Stomach smooth muscle (tissue), 2 donors: ENCODE measurements at regions not wholly inside any gene's neighbourhood (a gene's known extent, or its start where the extent isn't known, plus 50 kb on each side); places are given as distances from the start of the nearest gene placed in this dataset.
"Not testable (repeated sequence)": the region's sequence is repeated elsewhere in the genome, so short reads cannot be mapped to it uniquely, and the experiment has no call there.

Experiments used
- H3K27ac ChIP-seq: one replicate; pipeline ENCODE4 v1.7.0; 2013; ENCODE audit warnings: mild to moderate bottlenecking, low read length, inconsistent platforms
- H3K27me3 ChIP-seq, 2 donors: one replicate each; pipeline ENCODE4 v1.7.0; 2013; ENCODE audit warnings: low read length in 2 of 2; ENCODE audit not compliant: insufficient read depth in 2 of 2, control insufficient read depth in 1 of 2
- H3K36me3 ChIP-seq, 2 donors: one replicate each; pipeline ENCODE4 v1.7.0; 2013; ENCODE audit warnings: low read length in 2 of 2; ENCODE audit not compliant: control insufficient read depth in 2 of 2, insufficient read depth in 2 of 2
- H3K4me1 ChIP-seq: one replicate; pipeline ENCODE4 v1.7.0; 2013; ENCODE audit warnings: low read length; ENCODE audit not compliant: control insufficient read depth, insufficient read depth
- H3K4me3 ChIP-seq, 2 donors: one replicate each; pipeline ENCODE4 v1.7.0; 2013; ENCODE audit warnings: low read length in 2 of 2
- H3K9ac ChIP-seq, 2 donors: one replicate each; pipeline ENCODE4 v1.7.0; 2013; ENCODE audit warnings: low read length in 2 of 2, mild to moderate bottlenecking in 1 of 2
- H3K9me3 ChIP-seq, 2 donors: one replicate each; pipeline ENCODE4 v1.7.0; 2013; ENCODE audit warnings: low read length in 2 of 2; ENCODE audit not compliant: control insufficient read depth in 2 of 2
- donor health status: healthy.
- donor health status: Pancreatic carcinoma.

GRCh38 chr12:91267039-91267438, 84.4 kb upstream of the DCN start:
- H3K36me3 ChIP-seq = no peaks in the 10 kb centered on the region
- H3K4me3 ChIP-seq = no peak overlapping the region
- H3K27ac ChIP-seq = no peak overlapping the region
- H3K27me3 ChIP-seq = no peaks in the 10 kb centered on the region
- no peak overlapping the region for H3K9ac ChIP-seq
- no peaks in the 10 kb centered on the region for H3K9me3 ChIP-seq
- H3K4me1 ChIP-seq = peaks cover 4% of the 10 kb centered on the region

GRCh38 chr12:91264178-91264577, 81.6 kb upstream of the DCN start:
- H3K36me3 ChIP-seq = no peaks in the 10 kb centered on the region
- no peaks in the 10 kb centered on the region for H3K4me1 ChIP-seq
- H3K9me3 ChIP-seq = no peaks in the 10 kb centered on the region
- no peak overlapping the region for H3K27ac ChIP-seq
- no peak overlapping the region for H3K4me3 ChIP-seq
- H3K9ac ChIP-seq = no peak overlapping the region
- H3K27me3 ChIP-seq = no peaks in the 10 kb centered on the region

GRCh38 chr12:91261820-91262676, 79.4 kb upstream of the DCN start:
- Histone ChIP-seq H3K9ac (no peak overlapping the region), H3K36me3 (no peaks in the 10 kb centered on the region), H3K27me3 (no peaks in the 10 kb centered on the region), H3K27ac (no peak overlapping the region), H3K4me3 (no peak overlapping the region), H3K9me3 (no peaks in the 10 kb centered on the region), H3K4me1 (no peaks in the 10 kb centered on the region)

GRCh38 chr12:91256411-91256810, 73.8 kb upstream of the DCN start:
- no peaks in the 10 kb centered on the region for H3K4me1 ChIP-seq
- no peak overlapping the region for H3K9ac ChIP-seq
- no peaks in the 10 kb centered on the region for H3K36me3 ChIP-seq
- no peak overlapping the region for H3K27ac ChIP-seq
- H3K27me3 ChIP-seq = no peaks in the 10 kb centered on the region
- H3K9me3 ChIP-seq = no peaks in the 10 kb centered on the region
- H3K4me3 ChIP-seq = no peak overlapping the region

- no peaks in the 10 kb centered on the region for H3K4me1 ChIP-seq
- H3K36me3 ChIP-seq = no peaks in the 10 kb centered on the region
- no peaks in the 10 kb centered on the region for H3K27me3 ChIP-seq
- no peak overlapping the region for H3K9ac ChIP-seq
- no peak overlapping the region for H3K27ac ChIP-seq
- no peaks in the 10 kb centered on the region for H3K9me3 ChIP-seq
- no peak overlapping the region for H3K4me3 ChIP-seq
Observed at GRCh38 chr12:91252341-91252740, 69.7 kb upstream of the DCN start.

- H3K9ac ChIP-seq = no peak overlapping the region
- H3K9me3 ChIP-seq = no peaks in the 10 kb centered on the region
- no peak overlapping the region for H3K27ac ChIP-seq
- no peaks in the 10 kb centered on the region for H3K4me1 ChIP-seq
- no peaks in the 10 kb centered on the region for H3K27me3 ChIP-seq
- no peaks in the 10 kb centered on the region for H3K36me3 ChIP-seq
- no peak overlapping the region for H3K4me3 ChIP-seq
Observed at GRCh38 chr12:91250273-91250665, 67.7 kb upstream of the DCN start.

- Histone ChIP-seq H3K4me1 (no peaks in the 10 kb centered on the region), H3K27me3 (no peaks in the 10 kb centered on the region), H3K27ac (no peak overlapping the region), H3K9me3 (peaks cover 0 to 2% of the 10 kb centered on the region in 2 donors), H3K36me3 (no peaks in the 10 kb centered on the region), H3K4me3 (no peak overlapping the region), H3K9ac (no peak overlapping the region)
Observed at GRCh38 chr12:91249518-91250272, 67.1 kb upstream of the DCN start.

GRCh38 chr12:91249054-91249453, 66.4 kb upstream of the DCN start:
- Histone ChIP-seq H3K9me3 (peaks cover 0 to 2% of the 10 kb centered on the region in 2 donors), H3K4me1 (no peaks in the 10 kb centered on the region), H3K9ac (no peak overlapping the region), H3K27ac (no peak overlapping the region), H3K4me3 (no peak overlapping the region), H3K27me3 (no peaks in the 10 kb centered on the region), H3K36me3 (no peaks in the 10 kb centered on the region)

- not testable (repeated sequence) for H3K9ac ChIP-seq, H3K27ac ChIP-seq, H3K27me3 ChIP-seq, H3K4me1 ChIP-seq, H3K9me3 ChIP-seq, H3K4me3 ChIP-seq, H3K36me3 ChIP-seq
Observed at GRCh38 chr12:91243177-91243576, 60.6 kb upstream of the DCN start.

- Histone ChIP-seq H3K4me1 (no peaks in the 10 kb centered on the region), H3K9me3 (peaks cover 2% of the 10 kb centered on the region in 2 donors), H3K36me3 (no peaks in the 10 kb centered on the region), H3K4me3 (no peak overlapping the region), H3K27ac (no peak overlapping the region), H3K27me3 (no peaks in the 10 kb centered on the region), H3K9ac (no peak overlapping the region)
Observed at GRCh38 chr12:91241756-91242155, 59.1 kb upstream of the DCN start.
